ENCODE measurements at regions not wholly inside any gene's neighbourhood (a gene's known extent, or its start where the extent isn't known, plus 50 kb on each side); places are given as distances from the start of the nearest gene placed in this dataset.

- no peak for TF ChIP-seq CTCF (IDR thresholded peaks at IDR 0.05; ENCODE audit: extremely low read depth, missing control alignments)
- DNase-seq (ENCODE audit: low spot score) = no peak
Measured at GRCh38 chr6:150712505-150713252, 113.0 kb downstream of the PLEKHG1 start.

- no peak for DNase-seq (ENCODE audit: low spot score)
- no peak for TF ChIP-seq CTCF (IDR thresholded peaks at IDR 0.05; ENCODE audit: extremely low read depth, missing control alignments)
Measured at GRCh38 chr6:150713487-150713886, 113.8 kb downstream of the PLEKHG1 start.

- DNase-seq (ENCODE audit: low spot score) = no peak
- no peak for TF ChIP-seq CTCF (IDR thresholded peaks at IDR 0.05; ENCODE audit: extremely low read depth, missing control alignments)
Measured at GRCh38 chr6:150713931-150714330, 114.2 kb downstream of the PLEKHG1 start.

- no peak for DNase-seq (ENCODE audit: low spot score)
- no peak for TF ChIP-seq CTCF (IDR thresholded peaks at IDR 0.05; ENCODE audit: extremely low read depth, missing control alignments)
Measured at GRCh38 chr6:150715133-150715532, 115.4 kb downstream of the PLEKHG1 start.

GRCh38 chr6:150717419-150717818 is 117.7 kb downstream of the PLEKHG1 start:
- DNase-seq (ENCODE audit: low spot score) = no peak
- TF ChIP-seq CTCF (IDR thresholded peaks at IDR 0.05; ENCODE audit: extremely low read depth, missing control alignments) = no peak

GRCh38 chr6:150719099-150719766 is 119.5 kb downstream of the PLEKHG1 start:
- no peak for DNase-seq (ENCODE audit: low spot score)
- no peak for TF ChIP-seq CTCF (IDR thresholded peaks at IDR 0.05; ENCODE audit: extremely low read depth, missing control alignments)

GRCh38 chr6:150719831-150720230 is 120.1 kb downstream of the PLEKHG1 start:
- no peak for TF ChIP-seq CTCF (IDR thresholded peaks at IDR 0.05; ENCODE audit: extremely low read depth, missing control alignments)
- DNase-seq (ENCODE audit: low spot score) = no peak
